ENCODE measurements at regions not wholly inside any gene's neighbourhood (a gene's known extent, or its start where the extent isn't known, plus 50 kb on each side); places are given as distances from the start of the nearest gene placed in this dataset.

DNA sequence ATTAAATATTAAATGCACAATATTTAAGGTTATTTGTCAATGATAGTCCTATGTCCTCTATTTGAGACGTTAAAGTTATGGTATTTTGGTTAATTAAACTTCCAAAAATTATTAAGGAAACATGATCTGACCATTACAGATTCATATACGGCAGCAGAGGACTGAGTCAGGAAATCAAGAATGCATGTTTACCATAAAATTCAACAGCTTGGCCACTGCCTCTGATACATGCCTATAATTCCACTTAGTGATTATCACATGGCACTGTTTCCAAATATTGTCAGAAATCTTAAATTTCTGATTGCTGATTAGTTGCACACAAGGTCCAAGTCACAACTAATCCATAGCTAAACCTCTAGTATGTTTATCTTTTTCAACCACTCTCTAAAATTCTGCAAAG, 232.2 kb upstream of the UGT8 start:
- H3K27me3 ChIP-seq, result no peaks in the 10 kb centered on the region
- TF ChIP-seq POLR2A (IDR thresholded peaks at IDR 0.05), result no peak
- TF ChIP-seq, protein P1, sequence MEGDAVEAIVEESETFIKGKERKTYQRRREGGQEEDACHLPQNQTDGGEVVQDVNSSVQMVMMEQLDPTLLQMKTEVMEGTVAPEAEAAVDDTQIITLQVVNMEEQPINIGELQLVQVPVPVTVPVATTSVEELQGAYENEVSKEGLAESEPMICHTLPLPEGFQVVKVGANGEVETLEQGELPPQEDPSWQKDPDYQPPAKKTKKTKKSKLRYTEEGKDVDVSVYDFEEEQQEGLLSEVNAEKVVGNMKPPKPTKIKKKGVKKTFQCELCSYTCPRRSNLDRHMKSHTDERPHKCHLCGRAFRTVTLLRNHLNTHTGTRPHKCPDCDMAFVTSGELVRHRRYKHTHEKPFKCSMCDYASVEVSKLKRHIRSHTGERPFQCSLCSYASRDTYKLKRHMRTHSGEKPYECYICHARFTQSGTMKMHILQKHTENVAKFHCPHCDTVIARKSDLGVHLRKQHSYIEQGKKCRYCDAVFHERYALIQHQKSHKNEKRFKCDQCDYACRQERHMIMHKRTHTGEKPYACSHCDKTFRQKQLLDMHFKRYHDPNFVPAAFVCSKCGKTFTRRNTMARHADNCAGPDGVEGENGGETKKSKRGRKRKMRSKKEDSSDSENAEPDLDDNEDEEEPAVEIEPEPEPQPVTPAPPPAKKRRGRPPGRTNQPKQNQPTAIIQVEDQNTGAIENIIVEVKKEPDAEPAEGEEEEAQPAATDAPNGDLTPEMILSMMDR (IDR thresholded peaks at IDR 0.05), result no peak
- no peak overlapping the region for H3K4me3 ChIP-seq
- no peak for ATAC-seq
- no peaks in the 10 kb centered on the region for H3K36me3 ChIP-seq
- H3K4me1 ChIP-seq, result peaks cover 0 to 10% (median 0%) of the 10 kb centered on the region in 12 donors
- H3K9me3 ChIP-seq, result no peaks in the 10 kb centered on the region
- DNase-seq, result no peak
- peak overlapping the region in 1 of 12 donors; percentile 71 for H3K27ac ChIP-seq
- intact Hi-C loops (cut with DNase I), result no loop called here
- WGBS, 4 donors, result 63 to 75% (median 74%) methylated on average over 2 of the region's 2 CpGs

DNA sequence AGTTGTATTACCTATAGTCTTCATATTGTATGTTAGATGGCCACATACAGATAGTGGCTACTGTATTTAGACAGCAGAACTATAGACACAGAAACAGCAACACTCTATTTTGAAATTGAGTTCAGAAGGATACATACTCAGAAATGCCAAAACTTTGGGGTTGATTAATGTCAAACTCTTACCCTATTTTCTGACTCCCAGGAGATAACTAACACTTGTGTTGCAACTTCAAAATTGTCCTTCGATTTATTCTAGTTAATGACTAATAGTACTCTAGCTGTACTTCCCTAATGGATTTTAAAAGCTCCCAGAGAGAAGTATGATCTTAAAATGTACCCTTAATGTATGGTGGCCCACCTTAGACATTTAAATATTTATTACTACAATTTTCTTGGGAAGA, 229.9 kb upstream of the UGT8 start:
- Histone ChIP-seq H3K9me3 (no peaks in the 10 kb centered on the region), H3K4me1 (peaks cover 0 to 10% (median 0%) of the 10 kb centered on the region in 12 donors), H3K4me3 (no peak overlapping the region), H3K27me3 (no peaks in the 10 kb centered on the region), H3K27ac (no peak overlapping the region), H3K36me3 (no peaks in the 10 kb centered on the region)
- intact Hi-C loops (cut with DNase I), result no loop called here
- DNase-seq (no peak), ATAC-seq (no peak)
- no peak for TF ChIP-seq POLR2A (IDR thresholded peaks at IDR 0.05)
- TF ChIP-seq, protein P1 (IDR thresholded peaks at IDR 0.05), result no peak
- 47 to 68% (median 55%) methylated on average over 1 of the region's 1 CpG for WGBS, 4 donors

DNA sequence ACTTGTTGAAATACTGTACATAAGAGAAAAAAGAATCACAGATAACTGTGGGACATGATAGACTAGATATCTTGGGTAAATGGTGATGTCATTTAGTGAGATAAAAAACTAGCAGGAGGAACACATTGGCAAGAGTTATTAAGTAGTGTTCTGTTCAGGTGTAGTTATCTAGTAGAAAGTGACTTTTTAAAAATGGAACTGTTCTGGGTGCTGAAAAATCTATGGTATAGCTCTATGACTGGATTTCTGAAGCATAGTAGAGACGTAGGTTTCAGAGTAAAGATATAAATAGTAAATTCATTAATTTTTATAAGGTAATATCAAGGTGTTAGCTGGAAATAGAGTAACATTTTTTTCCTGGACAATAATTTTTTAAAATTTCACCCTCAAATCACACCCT, 225.1 kb upstream of the UGT8 start:
- TF ChIP-seq, protein P1 (IDR thresholded peaks at IDR 0.05), result no peak
- no peak for TF ChIP-seq POLR2A (IDR thresholded peaks at IDR 0.05)
- intact Hi-C loops (cut with DNase I), result loop anchor here in 5 of 10 donors (10.0 kb wide), 4 partner anchors 169 to 979 kb away; no protein-coding TSS in a partner anchor
- Histone ChIP-seq H3K9me3 (no peaks in the 10 kb centered on the region), H3K4me3 (no peak overlapping the region), H3K27ac (no peak overlapping the region), H3K36me3 (no peaks in the 10 kb centered on the region), H3K27me3 (no peaks in the 10 kb centered on the region), H3K4me1 (no peaks in the 10 kb centered on the region)
- ATAC-seq, result no peak
- no peak for DNase-seq
- 52 to 74% (median 62%) methylated on average over 1 of the region's 1 CpG for WGBS, 4 donors

DNA sequence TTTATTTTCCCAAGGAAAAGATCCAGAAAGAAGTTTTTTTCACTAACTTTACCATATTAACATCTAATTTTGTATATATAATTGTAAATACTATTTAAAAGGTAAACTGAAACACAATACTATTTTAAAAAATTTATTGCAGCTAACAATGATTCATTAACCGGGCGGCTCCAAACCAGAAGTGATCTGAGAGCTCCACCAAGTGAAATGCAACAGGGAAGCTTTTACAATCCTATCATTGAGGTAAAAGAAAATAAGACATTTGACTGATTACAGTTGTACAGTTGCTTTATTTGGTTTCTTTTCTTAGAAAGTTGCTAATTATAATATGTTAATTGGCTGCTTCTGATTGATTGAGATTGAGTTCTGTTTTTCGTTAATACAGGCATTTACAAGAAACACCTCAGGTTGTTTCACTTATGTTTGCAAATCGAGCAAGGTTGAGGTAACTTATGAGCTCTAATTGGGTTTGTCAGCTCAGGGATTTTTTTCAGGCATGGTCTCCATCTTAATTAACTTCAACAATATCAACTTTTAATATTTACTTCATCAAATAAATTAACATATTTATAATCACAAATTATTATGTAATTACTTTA, 220.2 kb upstream of the UGT8 start:
- Histone ChIP-seq H3K4me3 (no peak overlapping the region), H3K27ac (no peak overlapping the region), H3K27me3 (no peaks in the 10 kb centered on the region), H3K4me1 (no peaks in the 10 kb centered on the region), H3K9me3 (no peaks in the 10 kb centered on the region), H3K36me3 (no peaks in the 10 kb centered on the region)
- WGBS, 4 donors, result 55 to 65% (median 60%) methylated on average over 4 of the region's 4 CpGs
- peak in 2 of 4 donors; percentile 31 to 48 for ATAC-seq
- DNase-seq, result no peak
- no peak for TF ChIP-seq POLR2A (IDR thresholded peaks at IDR 0.05)
- TF ChIP-seq, protein P1 (IDR thresholded peaks at IDR 0.05), result peak in 10 of 12 donors; percentile 12 to 68 (median 52)
- intact Hi-C loops (cut with DNase I), result loop anchor here in 8 of 10 donors (2.0 to 10.0 kb wide), 9 partner anchors 170 to 984 kb away; no protein-coding TSS in a partner anchor
